GM23338 (cell line): ENCODE measurements at regions not wholly inside any gene's neighbourhood (a gene's known extent, or its start where the extent isn't known, plus 50 kb on each side); places are given as distances from the start of the nearest gene placed in this dataset.

ENCODE experiments used
- ATAC-seq: fragments of 200-7000 bp; cut with Tn5 transposase; 3 replicates; pipeline ENCODE4 v1.9.1; 2020
- DNase-seq: peaks from one replicate; pipeline ENCODE4 v3.0.0-alpha.2; 2015; ENCODE audit warnings: low spot score
- H2AFZ ChIP-seq: fragments of 200-600 bp; sonication (generic); 2 replicates; pipeline ENCODE4 v1.8.0; 2016; ENCODE audit warnings: antibody characterized with exemption, mild to moderate bottlenecking, moderate library complexity
- H3F3A ChIP-seq: fragments of 200-600 bp; sonication (generic); replicated peaks from 2 replicates; pipeline ENCODE4 v1.8.0; 2017; ENCODE audit warnings: antibody characterized with exemption, mixed run types, low read depth
- H3K27ac ChIP-seq: fragments of 200-600 bp; sonication (generic); 2 replicates; pipeline ENCODE4 v1.6.1; 2016; ENCODE audit warnings: low read depth
- H3K27me3 ChIP-seq: fragments of 200-600 bp; sonication (generic); 2 replicates; pipeline ENCODE4 v1.8.0; 2016; ENCODE audit warnings: mild to moderate bottlenecking, mixed run types, moderate library complexity; ENCODE audit not compliant: insufficient read depth
- H3K36me3 ChIP-seq: fragments of 200-600 bp; sonication (generic); 2 replicates; pipeline ENCODE4 v1.8.0; 2016; ENCODE audit warnings: mild to moderate bottlenecking; ENCODE audit not compliant: insufficient read depth
- H3K4me1 ChIP-seq: fragments of 200-600 bp; sonication (generic); 2 replicates; pipeline ENCODE4 v1.8.0; 2016; ENCODE audit warnings: mild to moderate bottlenecking, moderate library complexity; ENCODE audit not compliant: insufficient read depth
- H3K4me2 ChIP-seq: fragments of 200-600 bp; sonication (generic); 2 replicates; pipeline ENCODE4 v1.7.1; 2017; ENCODE audit warnings: mixed run types
- H3K4me3 ChIP-seq: fragments of 200-600 bp; sonication (generic); 2 replicates; pipeline ENCODE4 v1.6.1; 2016; ENCODE audit warnings: mixed run types
- H3K79me2 ChIP-seq: fragments of 200-600 bp; sonication (generic); replicated peaks from 2 replicates; pipeline ENCODE4 v1.8.0; 2017; ENCODE audit warnings: mild to moderate bottlenecking; ENCODE audit not compliant: insufficient read depth
- H3K9me2 ChIP-seq: fragments of 200-600 bp; sonication (generic); 2 replicates; pipeline ENCODE4 v1.8.0; 2017; ENCODE audit not compliant: insufficient read depth
- H4K20me1 ChIP-seq: fragments of 200-600 bp; sonication (generic); replicated peaks from 2 replicates; pipeline ENCODE4 v1.8.0; 2017; ENCODE audit warnings: mild to moderate bottlenecking; ENCODE audit not compliant: insufficient read depth
- H3K27ac Mint-ChIP-seq: 2 replicates; pipeline ENCODE4 v1.8.0; 2020; ENCODE audit warnings: inconsistent platforms, mild to moderate bottlenecking, moderate library complexity, mixed read lengths
- H3K27me3 Mint-ChIP-seq: 3 replicates; pipeline ENCODE4 v1.8.0; 2022; ENCODE audit warnings: low read depth, mild to moderate bottlenecking, moderate library complexity, mixed read lengths, inconsistent platforms; ENCODE audit not compliant: insufficient read depth, poor library complexity
- H3K36me3 Mint-ChIP-seq: 3 replicates; pipeline ENCODE4 v1.8.0; 2021; ENCODE audit warnings: low read depth, mild to moderate bottlenecking, inconsistent platforms, moderate library complexity, mixed read lengths
- H3K4me1 Mint-ChIP-seq: 3 replicates; pipeline ENCODE4 v1.8.0; 2020; ENCODE audit warnings: mild to moderate bottlenecking, inconsistent platforms, mixed read lengths
- H3K4me3 Mint-ChIP-seq: 3 replicates; pipeline ENCODE4 v1.8.0; 2021; ENCODE audit warnings: moderate library complexity, mild to moderate bottlenecking, inconsistent platforms, mixed read lengths
- H3K9me3 Mint-ChIP-seq: 3 replicates; pipeline ENCODE4 v1.8.0; 2020; ENCODE audit warnings: moderate library complexity, mild to moderate bottlenecking, inconsistent platforms, mixed read lengths
- CREB1 ChIP-seq: fragments of 250-450 bp; sonication (Bioruptor Pico); IDR thresholded peaks from 2 replicates; pipeline ENCODE4 v1.5.0; 2020; ENCODE audit warnings: low read depth, mild to moderate bottlenecking, moderate library complexity
- EZH2 ChIP-seq: fragments of 200-600 bp; sonication (generic); IDR thresholded peaks from one replicate; pipeline ENCODE4 v1.8.0; 2017; ENCODE audit warnings: antibody characterized with exemption, mild to moderate bottlenecking, low read depth; ENCODE audit not compliant: unreplicated experiment
- EZH2phosphoT487 ChIP-seq: fragments of 200-600 bp; sonication (generic); IDR thresholded peaks from one replicate; pipeline ENCODE4 v1.8.1; 2018; ENCODE audit warnings: antibody characterized with exemption; ENCODE audit not compliant: unreplicated experiment
- JUNB ChIP-seq: IDR thresholded peaks from one replicate; pipeline ENCODE4 v1.6.1; 2016; ENCODE audit warnings: antibody characterized with exemption; ENCODE audit not compliant: unreplicated experiment
- NANOG ChIP-seq: IDR thresholded peaks from 2 replicates; pipeline ENCODE4 v1.6.1; 2016; ENCODE audit warnings: antibody characterized with exemption, borderline replicate concordance
- POLR2AphosphoS5 ChIP-seq: IDR thresholded peaks from 2 replicates; pipeline ENCODE4 v1.6.1; 2016; ENCODE audit warnings: antibody characterized with exemption, low read depth
- STAT1 ChIP-seq: IDR thresholded peaks from one replicate; pipeline ENCODE4 v1.6.1; 2016; ENCODE audit warnings: antibody characterized with exemption; ENCODE audit not compliant: unreplicated experiment
- ZNF114 ChIP-seq: fragments of 250-450 bp; sonication (Bioruptor Pico); IDR thresholded peaks from 2 replicates; pipeline ENCODE4 v1.5.0; 2020; ENCODE audit warnings: mild to moderate bottlenecking, moderate library complexity
- ZNF331 ChIP-seq: fragments of 250-450 bp; sonication (Bioruptor Pico); IDR thresholded peaks from 2 replicates; pipeline ENCODE4 v1.5.0; 2020; ENCODE audit warnings: low read depth, mild to moderate bottlenecking, moderate library complexity
- TF ChIP-seq, protein P1 (sequence below): fragments of 250-450 bp; sonication (Bioruptor Pico); IDR thresholded peaks from 2 replicates; pipeline ENCODE4 v1.5.0; 2020; ENCODE audit warnings: mild to moderate bottlenecking, moderate library complexity
- TF ChIP-seq, protein P2 (sequence below): IDR thresholded peaks from 2 replicates; pipeline ENCODE4 v1.6.1; 2016; ENCODE audit warnings: antibody characterized with exemption
- TF ChIP-seq, protein P3 (sequence below), 2 experiments: fragments of 200-600 bp in 1 of 2; sonication (generic) in 1 of 2; conservative IDR thresholded peaks; 2 replicates each; pipeline versions ENCODE4 v1.5.1 to v1.6.1; 2016 to 2017; ENCODE audit warnings: antibody characterized with exemption in 2 of 2, low read depth in 2 of 2, mild to moderate bottlenecking in 2 of 2, moderate library complexity in 1 of 2
- TF ChIP-seq, protein P4 (sequence below): IDR thresholded peaks from one replicate; pipeline ENCODE4 v1.6.1; 2018; ENCODE audit warnings: antibody characterized with exemption; ENCODE audit not compliant: unreplicated experiment

DNA sequence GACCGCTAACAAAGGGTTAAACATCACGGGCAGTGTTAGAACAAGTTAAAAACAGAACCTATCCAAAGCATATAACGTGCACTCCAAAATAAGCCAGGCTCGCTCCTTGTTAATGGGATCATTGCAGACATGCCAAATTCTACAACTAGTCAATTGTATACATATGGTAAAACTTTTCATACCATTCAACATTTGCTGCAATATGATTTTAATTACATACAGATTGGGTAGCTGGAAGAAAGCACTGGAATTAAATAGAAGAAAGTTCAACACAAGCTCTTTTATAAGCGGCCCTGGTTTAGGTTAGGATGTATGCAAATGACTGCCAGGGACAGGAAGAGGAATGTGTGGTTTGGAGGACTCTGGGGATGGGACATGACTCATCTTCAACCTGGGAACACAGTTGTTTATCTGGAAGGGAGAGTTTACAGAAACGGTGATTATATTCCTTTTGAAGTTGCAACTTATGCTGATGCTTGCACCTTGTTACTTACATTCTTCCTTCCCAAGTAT is 62.5 kb upstream of the TIAM2 start:
- peaks cover 15% of the 10 kb centered on the region for H3K4me1 ChIP-seq
- H3K4me3 ChIP-seq = no peak overlapping the region
- H3K4me3 Mint-ChIP-seq = no peak overlapping the region
- H3K27ac ChIP-seq = peak overlapping the region; percentile 57
- no peaks in the 10 kb centered on the region for H3K79me2 ChIP-seq
- peak; percentile 73 for DNase-seq
- no peak overlapping the region for H2AFZ ChIP-seq
- no peaks in the 10 kb centered on the region for H3F3A ChIP-seq
- no peaks in the 10 kb centered on the region for H3K27me3 Mint-ChIP-seq
- peaks cover 22% of the 10 kb centered on the region for H3K4me1 Mint-ChIP-seq
- peak overlapping the region; percentile 13; the same call in 1 of the 2 replicates for H3K4me2 ChIP-seq
- no peaks in the 10 kb centered on the region for H3K36me3 ChIP-seq
- no peaks in the 10 kb centered on the region for H3K9me3 Mint-ChIP-seq
- no peaks in the 10 kb centered on the region for H3K36me3 Mint-ChIP-seq
- H3K27ac Mint-ChIP-seq = peak overlapping the region; percentile 90
- TF ChIP-seq, protein P1, sequence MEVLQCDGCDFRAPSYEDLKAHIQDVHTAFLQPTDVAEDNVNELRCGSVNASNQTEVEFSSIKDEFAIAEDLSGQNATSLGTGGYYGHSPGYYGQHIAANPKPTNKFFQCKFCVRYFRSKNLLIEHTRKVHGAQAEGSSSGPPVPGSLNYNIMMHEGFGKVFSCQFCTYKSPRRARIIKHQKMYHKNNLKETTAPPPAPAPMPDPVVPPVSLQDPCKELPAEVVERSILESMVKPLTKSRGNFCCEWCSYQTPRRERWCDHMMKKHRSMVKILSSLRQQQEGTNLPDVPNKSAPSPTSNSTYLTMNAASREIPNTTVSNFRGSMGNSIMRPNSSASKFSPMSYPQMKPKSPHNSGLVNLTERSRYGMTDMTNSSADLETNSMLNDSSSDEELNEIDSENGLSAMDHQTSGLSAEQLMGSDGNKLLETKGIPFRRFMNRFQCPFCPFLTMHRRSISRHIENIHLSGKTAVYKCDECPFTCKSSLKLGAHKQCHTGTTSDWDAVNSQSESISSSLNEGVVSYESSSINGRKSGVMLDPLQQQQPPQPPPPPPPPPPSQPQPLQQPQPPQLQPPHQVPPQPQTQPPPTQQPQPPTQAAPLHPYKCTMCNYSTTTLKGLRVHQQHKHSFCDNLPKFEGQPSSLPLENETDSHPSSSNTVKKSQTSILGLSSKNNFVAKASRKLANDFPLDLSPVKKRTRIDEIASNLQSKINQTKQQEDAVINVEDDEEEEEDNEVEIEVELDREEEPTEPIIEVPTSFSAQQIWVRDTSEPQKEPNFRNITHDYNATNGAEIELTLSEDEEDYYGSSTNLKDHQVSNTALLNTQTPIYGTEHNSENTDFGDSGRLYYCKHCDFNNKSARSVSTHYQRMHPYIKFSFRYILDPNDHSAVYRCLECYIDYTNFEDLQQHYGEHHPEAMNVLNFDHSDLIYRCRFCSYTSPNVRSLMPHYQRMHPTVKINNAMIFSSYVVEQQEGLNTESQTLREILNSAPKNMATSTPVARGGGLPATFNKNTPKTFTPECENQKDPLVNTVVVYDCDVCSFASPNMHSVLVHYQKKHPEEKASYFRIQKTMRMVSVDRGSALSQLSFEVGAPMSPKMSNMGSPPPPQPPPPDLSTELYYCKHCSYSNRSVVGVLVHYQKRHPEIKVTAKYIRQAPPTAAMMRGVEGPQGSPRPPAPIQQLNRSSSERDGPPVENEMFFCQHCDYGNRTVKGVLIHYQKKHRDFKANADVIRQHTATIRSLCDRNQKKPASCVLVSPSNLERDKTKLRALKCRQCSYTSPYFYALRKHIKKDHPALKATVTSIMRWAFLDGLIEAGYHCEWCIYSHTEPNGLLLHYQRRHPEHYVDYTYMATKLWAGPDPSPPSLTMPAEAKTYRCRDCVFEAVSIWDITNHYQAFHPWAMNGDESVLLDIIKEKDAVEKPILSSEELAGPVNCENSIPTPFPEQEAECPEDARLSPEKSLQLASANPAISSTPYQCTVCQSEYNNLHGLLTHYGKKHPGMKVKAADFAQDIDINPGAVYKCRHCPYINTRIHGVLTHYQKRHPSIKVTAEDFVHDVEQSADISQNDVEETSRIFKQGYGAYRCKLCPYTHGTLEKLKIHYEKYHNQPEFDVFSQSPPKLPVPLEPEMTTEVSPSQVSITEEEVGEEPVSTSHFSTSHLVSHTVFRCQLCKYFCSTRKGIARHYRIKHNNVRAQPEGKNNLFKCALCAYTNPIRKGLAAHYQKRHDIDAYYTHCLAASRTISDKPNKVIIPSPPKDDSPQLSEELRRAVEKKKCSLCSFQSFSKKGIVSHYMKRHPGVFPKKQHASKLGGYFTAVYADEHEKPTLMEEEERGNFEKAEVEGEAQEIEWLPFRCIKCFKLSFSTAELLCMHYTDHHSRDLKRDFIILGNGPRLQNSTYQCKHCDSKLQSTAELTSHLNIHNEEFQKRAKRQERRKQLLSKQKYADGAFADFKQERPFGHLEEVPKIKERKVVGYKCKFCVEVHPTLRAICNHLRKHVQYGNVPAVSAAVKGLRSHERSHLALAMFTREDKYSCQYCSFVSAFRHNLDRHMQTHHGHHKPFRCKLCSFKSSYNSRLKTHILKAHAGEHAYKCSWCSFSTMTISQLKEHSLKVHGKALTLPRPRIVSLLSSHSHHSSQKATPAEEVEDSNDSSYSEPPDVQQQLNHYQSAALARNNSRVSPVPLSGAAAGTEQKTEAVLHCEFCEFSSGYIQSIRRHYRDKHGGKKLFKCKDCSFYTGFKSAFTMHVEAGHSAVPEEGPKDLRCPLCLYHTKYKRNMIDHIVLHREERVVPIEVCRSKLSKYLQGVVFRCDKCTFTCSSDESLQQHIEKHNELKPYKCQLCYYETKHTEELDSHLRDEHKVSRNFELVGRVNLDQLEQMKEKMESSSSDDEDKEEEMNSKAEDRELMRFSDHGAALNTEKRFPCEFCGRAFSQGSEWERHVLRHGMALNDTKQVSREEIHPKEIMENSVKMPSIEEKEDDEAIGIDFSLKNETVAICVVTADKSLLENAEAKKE = no peak
- TF ChIP-seq EZH2phosphoT487 (no peak), ZNF331 (CRISPR knock-in tag) (no peak), ZNF114 (no peak), EZH2 (no peak), STAT1 (no peak), CREB1 (CRISPR knock-in tag) (no peak), NANOG (no peak), JUNB (no peak), POLR2AphosphoS5 (no peak)
- TF ChIP-seq, protein P2, sequence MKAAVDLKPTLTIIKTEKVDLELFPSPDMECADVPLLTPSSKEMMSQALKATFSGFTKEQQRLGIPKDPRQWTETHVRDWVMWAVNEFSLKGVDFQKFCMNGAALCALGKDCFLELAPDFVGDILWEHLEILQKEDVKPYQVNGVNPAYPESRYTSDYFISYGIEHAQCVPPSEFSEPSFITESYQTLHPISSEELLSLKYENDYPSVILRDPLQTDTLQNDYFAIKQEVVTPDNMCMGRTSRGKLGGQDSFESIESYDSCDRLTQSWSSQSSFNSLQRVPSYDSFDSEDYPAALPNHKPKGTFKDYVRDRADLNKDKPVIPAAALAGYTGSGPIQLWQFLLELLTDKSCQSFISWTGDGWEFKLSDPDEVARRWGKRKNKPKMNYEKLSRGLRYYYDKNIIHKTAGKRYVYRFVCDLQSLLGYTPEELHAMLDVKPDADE = no peak
- TF ChIP-seq, protein P3, sequence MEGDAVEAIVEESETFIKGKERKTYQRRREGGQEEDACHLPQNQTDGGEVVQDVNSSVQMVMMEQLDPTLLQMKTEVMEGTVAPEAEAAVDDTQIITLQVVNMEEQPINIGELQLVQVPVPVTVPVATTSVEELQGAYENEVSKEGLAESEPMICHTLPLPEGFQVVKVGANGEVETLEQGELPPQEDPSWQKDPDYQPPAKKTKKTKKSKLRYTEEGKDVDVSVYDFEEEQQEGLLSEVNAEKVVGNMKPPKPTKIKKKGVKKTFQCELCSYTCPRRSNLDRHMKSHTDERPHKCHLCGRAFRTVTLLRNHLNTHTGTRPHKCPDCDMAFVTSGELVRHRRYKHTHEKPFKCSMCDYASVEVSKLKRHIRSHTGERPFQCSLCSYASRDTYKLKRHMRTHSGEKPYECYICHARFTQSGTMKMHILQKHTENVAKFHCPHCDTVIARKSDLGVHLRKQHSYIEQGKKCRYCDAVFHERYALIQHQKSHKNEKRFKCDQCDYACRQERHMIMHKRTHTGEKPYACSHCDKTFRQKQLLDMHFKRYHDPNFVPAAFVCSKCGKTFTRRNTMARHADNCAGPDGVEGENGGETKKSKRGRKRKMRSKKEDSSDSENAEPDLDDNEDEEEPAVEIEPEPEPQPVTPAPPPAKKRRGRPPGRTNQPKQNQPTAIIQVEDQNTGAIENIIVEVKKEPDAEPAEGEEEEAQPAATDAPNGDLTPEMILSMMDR (conservative IDR thresholded peaks at IDR 0.05; ENCODE audit: low read depth in 2 of 2) = no peak
- TF ChIP-seq, protein P4, sequence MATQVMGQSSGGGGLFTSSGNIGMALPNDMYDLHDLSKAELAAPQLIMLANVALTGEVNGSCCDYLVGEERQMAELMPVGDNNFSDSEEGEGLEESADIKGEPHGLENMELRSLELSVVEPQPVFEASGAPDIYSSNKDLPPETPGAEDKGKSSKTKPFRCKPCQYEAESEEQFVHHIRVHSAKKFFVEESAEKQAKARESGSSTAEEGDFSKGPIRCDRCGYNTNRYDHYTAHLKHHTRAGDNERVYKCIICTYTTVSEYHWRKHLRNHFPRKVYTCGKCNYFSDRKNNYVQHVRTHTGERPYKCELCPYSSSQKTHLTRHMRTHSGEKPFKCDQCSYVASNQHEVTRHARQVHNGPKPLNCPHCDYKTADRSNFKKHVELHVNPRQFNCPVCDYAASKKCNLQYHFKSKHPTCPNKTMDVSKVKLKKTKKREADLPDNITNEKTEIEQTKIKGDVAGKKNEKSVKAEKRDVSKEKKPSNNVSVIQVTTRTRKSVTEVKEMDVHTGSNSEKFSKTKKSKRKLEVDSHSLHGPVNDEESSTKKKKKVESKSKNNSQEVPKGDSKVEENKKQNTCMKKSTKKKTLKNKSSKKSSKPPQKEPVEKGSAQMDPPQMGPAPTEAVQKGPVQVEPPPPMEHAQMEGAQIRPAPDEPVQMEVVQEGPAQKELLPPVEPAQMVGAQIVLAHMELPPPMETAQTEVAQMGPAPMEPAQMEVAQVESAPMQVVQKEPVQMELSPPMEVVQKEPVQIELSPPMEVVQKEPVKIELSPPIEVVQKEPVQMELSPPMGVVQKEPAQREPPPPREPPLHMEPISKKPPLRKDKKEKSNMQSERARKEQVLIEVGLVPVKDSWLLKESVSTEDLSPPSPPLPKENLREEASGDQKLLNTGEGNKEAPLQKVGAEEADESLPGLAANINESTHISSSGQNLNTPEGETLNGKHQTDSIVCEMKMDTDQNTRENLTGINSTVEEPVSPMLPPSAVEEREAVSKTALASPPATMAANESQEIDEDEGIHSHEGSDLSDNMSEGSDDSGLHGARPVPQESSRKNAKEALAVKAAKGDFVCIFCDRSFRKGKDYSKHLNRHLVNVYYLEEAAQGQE = no peak
- no peaks in the 10 kb centered on the region for H3K27me3 ChIP-seq
- no peaks in the 10 kb centered on the region for H4K20me1 ChIP-seq
- no peaks in the 10 kb centered on the region for H3K9me2 ChIP-seq
- peak; percentile 69 for ATAC-seq
